ENCODE measurements at regions not wholly inside any gene's neighbourhood (a gene's known extent, or its start where the extent isn't known, plus 50 kb on each side); places are given as distances from the start of the nearest gene placed in this dataset.

DNA sequence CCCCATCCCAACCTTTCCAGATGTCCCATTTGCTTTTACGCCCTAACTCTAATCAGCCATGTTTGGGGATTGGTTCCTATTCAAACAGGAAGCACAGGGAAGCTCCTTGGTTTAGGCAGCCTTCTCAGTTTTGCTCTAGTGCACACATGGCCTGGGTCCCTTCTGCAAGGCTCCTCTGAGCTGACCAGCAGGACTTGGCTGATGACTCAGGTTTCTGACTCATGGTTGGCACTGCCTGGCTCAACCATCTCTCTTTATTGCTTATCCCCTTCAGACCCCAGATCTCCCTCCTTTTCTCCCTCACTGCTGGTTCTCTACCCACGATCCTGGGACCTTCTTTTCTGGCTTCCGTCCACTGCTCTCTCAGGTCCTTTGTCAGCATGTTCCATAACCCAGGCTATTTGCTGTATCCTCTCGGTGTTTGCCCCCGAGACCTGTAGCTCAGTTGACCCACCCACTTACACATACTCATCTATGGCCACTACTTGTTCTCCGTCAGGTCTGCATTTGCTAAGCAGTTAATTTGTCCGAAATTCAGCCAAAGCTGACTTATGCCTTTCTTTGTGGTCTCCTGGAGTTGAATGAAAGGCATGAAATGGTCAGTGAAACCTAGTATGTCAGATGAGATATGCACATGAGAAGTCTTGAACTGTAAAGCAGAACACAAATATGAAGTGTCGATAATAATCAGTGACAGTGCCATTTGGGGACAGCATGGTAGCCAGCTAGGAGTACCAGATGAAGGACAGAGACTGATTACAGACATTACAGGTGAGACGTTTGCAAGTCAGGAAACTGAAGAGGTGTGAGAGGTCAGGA, 323.5 kb upstream of the ROPN1 start:
- DNase-seq (ENCODE audit: low read depth), result peak; percentile 50
- no peak overlapping the region for H3K4me3 ChIP-seq (ENCODE audit: low read depth, low read length)
- TF ChIP-seq, protein P1, sequence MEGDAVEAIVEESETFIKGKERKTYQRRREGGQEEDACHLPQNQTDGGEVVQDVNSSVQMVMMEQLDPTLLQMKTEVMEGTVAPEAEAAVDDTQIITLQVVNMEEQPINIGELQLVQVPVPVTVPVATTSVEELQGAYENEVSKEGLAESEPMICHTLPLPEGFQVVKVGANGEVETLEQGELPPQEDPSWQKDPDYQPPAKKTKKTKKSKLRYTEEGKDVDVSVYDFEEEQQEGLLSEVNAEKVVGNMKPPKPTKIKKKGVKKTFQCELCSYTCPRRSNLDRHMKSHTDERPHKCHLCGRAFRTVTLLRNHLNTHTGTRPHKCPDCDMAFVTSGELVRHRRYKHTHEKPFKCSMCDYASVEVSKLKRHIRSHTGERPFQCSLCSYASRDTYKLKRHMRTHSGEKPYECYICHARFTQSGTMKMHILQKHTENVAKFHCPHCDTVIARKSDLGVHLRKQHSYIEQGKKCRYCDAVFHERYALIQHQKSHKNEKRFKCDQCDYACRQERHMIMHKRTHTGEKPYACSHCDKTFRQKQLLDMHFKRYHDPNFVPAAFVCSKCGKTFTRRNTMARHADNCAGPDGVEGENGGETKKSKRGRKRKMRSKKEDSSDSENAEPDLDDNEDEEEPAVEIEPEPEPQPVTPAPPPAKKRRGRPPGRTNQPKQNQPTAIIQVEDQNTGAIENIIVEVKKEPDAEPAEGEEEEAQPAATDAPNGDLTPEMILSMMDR (conservative IDR thresholded peaks at IDR 0.05; ENCODE audit: low read depth, low read length), result no peak

DNA sequence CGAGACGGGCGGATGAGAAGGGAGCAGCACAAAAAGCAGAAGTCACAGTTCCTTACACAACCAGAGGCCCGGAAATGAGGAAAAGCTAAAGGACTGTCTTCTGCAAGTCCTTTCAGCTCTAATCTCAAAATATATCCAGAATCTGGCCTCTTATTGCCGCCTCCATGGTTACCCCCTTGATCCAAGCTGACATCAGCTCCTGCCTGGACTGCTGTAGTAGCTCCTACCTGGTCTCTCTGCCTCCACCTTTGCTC, 324.0 kb upstream of the ROPN1 start:
- no peak overlapping the region for H3K4me3 ChIP-seq (ENCODE audit: low read depth, low read length)
- TF ChIP-seq, protein P1 (conservative IDR thresholded peaks at IDR 0.05; ENCODE audit: low read depth, low read length), result no peak
- no peak for DNase-seq (ENCODE audit: low read depth)

DNA sequence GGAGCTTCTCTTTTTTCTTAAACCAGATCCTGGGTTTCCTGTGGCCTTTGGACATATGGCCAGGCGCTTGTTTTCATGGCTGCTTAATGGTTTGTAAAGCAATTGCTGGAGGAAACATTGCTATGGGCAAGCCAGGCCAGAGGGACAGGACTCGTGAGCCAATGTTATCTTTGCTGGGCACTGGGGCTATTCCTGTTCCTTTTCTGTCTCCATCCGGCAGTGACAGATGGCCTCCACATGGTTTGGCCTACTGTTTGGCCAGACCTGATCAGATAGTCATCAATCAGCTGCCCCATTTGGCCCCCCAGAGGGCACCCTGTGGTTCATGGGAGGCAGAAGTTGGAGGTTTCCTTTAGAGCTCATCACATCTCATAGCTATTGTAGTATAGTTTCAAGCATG, 326.1 kb upstream of the ROPN1 start:
- TF ChIP-seq, protein P1 (conservative IDR thresholded peaks at IDR 0.05; ENCODE audit: low read depth, low read length), result no peak
- DNase-seq (ENCODE audit: low read depth), result no peak
- no peak overlapping the region for H3K4me3 ChIP-seq (ENCODE audit: low read depth, low read length)

DNA sequence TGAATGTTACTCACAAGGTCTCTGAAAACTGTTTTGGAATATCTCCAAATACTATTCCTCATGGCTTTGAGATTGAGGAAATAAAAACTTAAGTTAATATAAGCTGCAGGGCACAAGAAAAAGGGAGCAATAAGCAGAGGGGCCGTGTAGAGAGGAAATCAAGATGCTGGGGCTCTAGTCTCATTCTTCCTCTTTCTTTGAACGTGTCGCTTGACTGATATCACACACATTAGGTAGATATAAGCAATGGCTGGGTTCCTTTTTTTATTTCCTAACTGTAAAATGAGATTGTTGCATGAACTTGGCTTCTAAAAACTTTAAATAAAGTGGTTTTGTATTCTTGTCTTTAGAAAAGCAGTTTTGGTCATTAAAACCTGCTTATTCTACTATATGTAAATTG, 326.7 kb upstream of the ROPN1 start:
- H3K4me3 ChIP-seq (ENCODE audit: low read depth, low read length), result no peak overlapping the region
- no peak for DNase-seq (ENCODE audit: low read depth)
- TF ChIP-seq, protein P1 (conservative IDR thresholded peaks at IDR 0.05; ENCODE audit: low read depth, low read length), result no peak

DNA sequence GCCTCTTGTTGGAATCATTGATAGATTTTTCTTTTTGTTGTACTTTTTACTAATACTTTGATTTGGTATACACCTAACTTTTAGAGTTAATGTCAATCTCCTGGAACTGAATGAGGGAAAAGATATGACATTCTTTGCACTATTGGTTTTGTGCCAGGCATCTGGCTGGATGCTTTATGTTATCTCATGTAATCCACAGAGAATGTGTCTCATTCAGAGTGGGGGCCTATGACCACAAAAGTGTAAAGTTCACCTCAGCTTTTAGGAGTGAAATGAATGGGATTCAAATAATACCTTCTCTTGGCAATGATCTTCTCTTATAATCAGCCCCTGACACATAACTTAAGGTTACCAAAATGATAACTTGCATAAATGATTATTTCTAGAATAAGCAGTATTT, 329.1 kb upstream of the ROPN1 start:
- TF ChIP-seq, protein P1 (conservative IDR thresholded peaks at IDR 0.05; ENCODE audit: low read depth, low read length), result no peak
- no peak overlapping the region for H3K4me3 ChIP-seq (ENCODE audit: low read depth, low read length)
- no peak for DNase-seq (ENCODE audit: low read depth)

DNA sequence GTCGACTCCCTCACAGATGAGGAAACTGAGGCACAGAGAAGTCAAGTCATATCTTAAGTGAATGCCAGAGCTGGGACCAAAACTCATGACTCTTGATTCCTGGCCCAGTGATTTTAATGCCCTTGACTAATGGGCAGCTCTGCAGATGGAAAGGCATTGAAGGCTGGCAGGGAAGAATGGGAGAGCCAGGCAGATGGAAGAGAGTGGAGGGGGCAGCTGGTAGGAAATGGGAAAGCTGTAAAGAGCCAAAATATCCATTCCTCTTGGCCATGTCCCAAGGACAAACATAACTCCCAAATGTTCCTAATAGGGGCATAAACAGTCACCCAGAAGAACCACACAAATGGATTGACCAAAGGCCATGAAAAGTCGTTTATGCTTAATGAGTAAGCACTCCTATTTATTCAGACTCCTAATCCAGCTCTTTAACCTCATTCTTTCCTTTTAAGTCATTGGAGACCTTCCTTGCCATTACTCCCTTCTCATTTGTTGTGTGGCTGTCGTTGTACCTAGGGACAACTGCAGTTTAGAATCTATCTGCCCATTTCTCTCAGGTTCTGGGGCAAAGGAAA, 330.5 kb upstream of the ROPN1 start:
- DNase-seq (ENCODE audit: low read depth), result no peak
- no peak overlapping the region for H3K4me3 ChIP-seq (ENCODE audit: low read depth, low read length)
- TF ChIP-seq, protein P1 (conservative IDR thresholded peaks at IDR 0.05; ENCODE audit: low read depth, low read length), result no peak

DNA sequence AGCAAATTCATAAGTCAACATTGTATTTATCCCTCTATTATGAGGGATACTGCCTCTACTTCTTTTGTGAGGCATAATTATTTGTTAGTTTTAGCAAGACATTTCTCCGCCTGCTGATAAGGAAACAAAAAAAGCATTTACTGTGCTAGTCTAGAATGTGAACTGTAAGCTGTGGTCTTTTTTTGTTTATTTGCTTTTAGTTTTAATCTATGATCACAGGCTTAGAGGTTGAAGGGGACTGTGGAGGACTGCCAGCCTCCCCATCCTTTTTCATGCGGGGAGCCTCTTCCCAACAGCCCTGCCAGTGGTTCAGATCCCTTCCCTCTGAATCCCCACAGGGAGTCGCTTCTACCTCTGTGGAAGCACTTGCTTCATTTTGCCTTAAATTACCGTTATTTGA, 331.0 kb upstream of the ROPN1 start:
- DNase-seq (ENCODE audit: low read depth), result no peak
- TF ChIP-seq, protein P1 (conservative IDR thresholded peaks at IDR 0.05; ENCODE audit: low read depth, low read length), result no peak
- H3K4me3 ChIP-seq (ENCODE audit: low read depth, low read length), result no peak overlapping the region

Measured in epithelial cell of proximal tubule (primary cell).